GM12874 (cell line): ENCODE measurements at regions not wholly inside any gene's neighbourhood (a gene's known extent, or its start where the extent isn't known, plus 50 kb on each side); places are given as distances from the start of the nearest gene placed in this dataset.

Experiments used
- CTCF ChIP-seq: IDR thresholded peaks from 2 replicates; pipeline ENCODE4 v1.5.1; 2011; ENCODE audit warnings: low read depth, mild to moderate bottlenecking, control low read depth, low read length, moderate library complexity; ENCODE audit not compliant: insufficient read depth

DNA sequence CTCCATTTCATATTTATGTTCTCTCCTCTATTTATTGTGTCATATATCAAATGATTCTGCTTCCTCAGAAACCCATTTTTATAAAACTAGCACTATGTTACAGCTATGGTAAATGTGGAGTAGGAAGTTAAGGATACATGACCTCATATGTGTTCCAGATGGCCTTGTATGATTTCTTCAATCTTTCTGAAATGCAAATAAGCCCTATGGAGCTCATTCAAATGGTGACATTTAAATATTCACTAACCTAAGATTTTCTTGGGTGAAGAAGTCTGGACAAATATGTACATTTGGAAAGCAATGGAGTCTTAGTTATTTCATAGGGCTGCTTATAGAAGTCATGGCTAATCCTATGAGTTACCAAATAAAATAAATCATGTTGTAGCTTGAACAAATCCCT lies 782.5 kb downstream of the STPG2 start:
- TF ChIP-seq CTCF: no peak

GRCh38 chr4:97367878-97368277 lies 775.4 kb downstream of the STPG2 start:
- no peak for TF ChIP-seq CTCF

DNA sequence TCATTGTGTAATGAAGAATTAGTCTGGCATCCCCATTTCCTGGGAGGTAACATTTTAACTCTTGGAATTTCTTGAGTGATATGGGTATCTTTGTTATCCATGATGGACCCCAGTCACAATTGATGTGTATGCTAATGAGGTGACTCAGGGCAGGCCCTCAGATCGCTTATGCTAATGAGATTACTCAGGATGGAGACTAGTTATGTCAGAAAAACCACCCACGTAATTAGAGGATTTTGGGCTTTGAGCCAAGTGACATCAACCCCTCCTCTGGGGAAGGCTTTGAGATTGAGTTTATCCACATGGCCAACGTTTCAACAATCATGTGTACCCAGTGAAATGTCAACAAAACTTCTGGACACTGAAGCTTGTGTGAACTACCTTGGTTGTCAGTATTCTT lies 772.7 kb downstream of the STPG2 start:
- TF ChIP-seq CTCF: no peak

DNA sequence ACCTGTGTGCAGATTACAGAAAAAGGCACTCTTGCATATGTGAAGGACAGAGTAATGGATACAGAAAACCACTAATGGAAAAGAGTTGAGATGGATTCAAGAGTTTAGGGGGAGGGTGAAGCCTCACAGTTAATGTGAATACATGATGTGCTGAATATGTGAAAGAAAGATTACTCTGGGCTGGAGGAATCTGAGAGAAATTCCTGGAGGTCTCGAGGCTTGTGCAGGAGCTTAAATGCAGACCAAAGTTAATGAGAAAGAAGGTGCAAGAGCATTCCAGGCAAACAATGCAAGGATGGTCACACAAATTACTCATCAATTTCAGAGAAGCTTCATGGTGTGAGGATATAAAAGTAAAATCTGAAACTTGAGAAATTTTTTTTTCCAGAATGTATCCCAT lies 768.8 kb downstream of the STPG2 start:
- no peak for TF ChIP-seq CTCF

DNA sequence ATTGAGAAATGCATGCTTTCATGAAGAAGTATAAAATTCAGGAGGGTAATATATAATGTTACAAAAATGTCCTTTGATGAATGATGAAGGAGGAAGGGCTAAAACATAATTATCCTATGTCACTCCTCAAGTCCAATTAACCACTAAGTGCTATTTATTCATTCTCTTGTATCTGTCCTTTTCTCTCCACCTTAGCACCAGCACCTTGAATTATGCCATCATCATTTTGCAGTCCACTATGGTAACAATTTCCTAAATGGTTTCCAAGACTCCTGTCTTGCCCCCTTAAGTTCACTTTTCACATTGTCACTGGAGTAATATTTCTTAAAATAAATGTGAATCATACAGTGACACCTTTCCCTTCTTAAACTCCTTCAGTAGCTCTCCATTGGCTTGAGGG lies 756.3 kb downstream of the STPG2 start:
- TF ChIP-seq CTCF: no peak

- no peak for TF ChIP-seq CTCF
Observed at GRCh38 chr4:97394653-97395052, 748.6 kb downstream of the STPG2 start.

DNA sequence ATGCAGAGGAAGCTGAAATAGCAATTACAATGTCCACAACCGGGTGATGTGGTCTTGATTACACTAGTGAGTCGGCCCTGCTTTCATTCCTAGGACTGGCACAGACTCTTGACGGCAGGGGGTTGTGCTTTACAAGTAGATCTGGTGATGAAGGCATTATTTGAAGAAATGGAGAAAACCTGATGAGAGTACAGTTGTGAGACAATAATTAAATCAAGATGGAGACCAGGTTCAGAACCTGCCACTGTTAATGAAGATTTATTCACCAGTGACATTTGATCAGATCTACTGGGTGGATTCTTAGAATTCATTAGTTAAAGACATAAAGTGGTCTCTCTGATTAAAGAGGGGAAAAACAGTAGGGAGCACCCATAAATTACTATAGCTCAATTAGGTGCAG lies 747.2 kb downstream of the STPG2 start:
- TF ChIP-seq CTCF: no peak

- no peak for TF ChIP-seq CTCF
Observed at GRCh38 chr4:97396605-97397004, 746.7 kb downstream of the STPG2 start.
